HepG2 (cell line): ENCODE measurements at regions not wholly inside any gene's neighbourhood (a gene's known extent, or its start where the extent isn't known, plus 50 kb on each side); places are given as distances from the start of the nearest gene placed in this dataset.

Experiments
- AFF4 ChIP-seq: sonication (generic); formaldehyde crosslinking; IDR thresholded peaks from 2 replicates; pipeline ENCODE4 v1.4.0; 2020; ENCODE audit warnings: missing genetic modification reagents
- HNF1A ChIP-seq, 2 experiments: sonication (generic) in 1 of 2; formaldehyde crosslinking in 1 of 2; IDR thresholded peaks; 2 replicates each; pipeline versions ENCODE4 v1.4.0 to v1.6.1; 2016 to 2020; ENCODE audit warnings: borderline replicate concordance in 1 of 2, low read depth in 1 of 2, mild to moderate bottlenecking in 1 of 2, missing genetic modification reagents in 1 of 2
- ZNF468 ChIP-seq: sonication (generic); formaldehyde crosslinking; IDR thresholded peaks from 2 replicates; pipeline ENCODE4 v1.8.0; 2022; ENCODE audit warnings: mild to moderate bottlenecking, moderate library complexity, missing genetic modification reagents
- ZNF713 ChIP-seq: sonication (generic); formaldehyde crosslinking; IDR thresholded peaks from 2 replicates; pipeline ENCODE4 v1.4.0; 2020; ENCODE audit warnings: mild to moderate bottlenecking, missing genetic modification reagents
- small RNA-seq, 3 experiments: library from RNA; depleted of rRNA; stranded (forward); fragments of <200 nt; gene quantifications; one replicate each; pipeline ENCODE3, GENCODE V24; 2012; ENCODE audit warnings: low read depth in 2 of 3, low replicate concordance in 1 of 3; ENCODE audit not compliant: insufficient read length in 3 of 3, insufficient read depth in 2 of 3

GRCh38 chr12:42639556-42639955, 50.0 kb upstream of the PRICKLE1 start (continued):
- TF ChIP-seq AFF4 (CRISPR knock-in tag) (no peak), ZNF713 (CRISPR knock-in tag) (no peak), HNF1A (IDR thresholded peaks at IDR 0.05; ENCODE audit: low read depth) (no peak), HNF1A (CRISPR knock-in tag; IDR thresholded peaks at IDR 0.05; ENCODE audit: borderline replicate concordance) (no peak), ZNF468 (no peak)

Small RNA genes lying in the stretch of these regions (small RNA-seq; reads per million reads assigned to genes)
- 0 reads per million in 3 experiments for gene MRPS36P5
- gene RPS27P21, result 0 reads per million in 3 experiments
